GM21529 (cell line): ENCODE measurements at regions not wholly inside any gene's neighbourhood (a gene's known extent, or its start where the extent isn't known, plus 50 kb on each side); places are given as distances from the start of the nearest gene placed in this dataset.

Experiments
- ATAC-seq: cut with Tn5 transposase; IDR thresholded peaks from one replicate; pipeline ENCODE4 v1.9.1; 2021; ENCODE audit not compliant: unreplicated experiment

- no peak for ATAC-seq
Measured at GRCh38 chrX:36913551-36913950, 94.6 kb upstream of the FAM47C start.

- no peak for ATAC-seq
Measured at GRCh38 chrX:36916941-36917340, 91.2 kb upstream of the FAM47C start.

- ATAC-seq: no peak
Measured at GRCh38 chrX:36927712-36928111, 80.5 kb upstream of the FAM47C start.

- ATAC-seq: no peak
Measured at GRCh38 chrX:36930491-36930890, 77.7 kb upstream of the FAM47C start.

GRCh38 chrX:36947214-36947613, 61.0 kb upstream of the FAM47C start:
- no peak for ATAC-seq

- ATAC-seq: no peak
Measured at GRCh38 chrX:36950495-36951253, 57.5 kb upstream of the FAM47C start.

GRCh38 chrX:36957425-36958328, 50.5 kb upstream of the FAM47C start:
- no peak for ATAC-seq
